ENCODE measurements at regions not wholly inside any gene's neighbourhood (a gene's known extent, or its start where the extent isn't known, plus 50 kb on each side); places are given as distances from the start of the nearest gene placed in this dataset.
"Not testable (repeated sequence)": the region's sequence is repeated elsewhere in the genome, so short reads cannot be mapped to it uniquely, and the experiment has no call there.

- not testable (repeated sequence) for TF ChIP-seq CTCF, POLR2A (IDR thresholded peaks at IDR 0.05)
These were observed 409.0 kb downstream of the TNS3 start for GRCh38 chr7:47172602-47173539.
